A673 (cell line): ENCODE measurements at regions not wholly inside any gene's neighbourhood (a gene's known extent, or its start where the extent isn't known, plus 50 kb on each side); places are given as distances from the start of the nearest gene placed in this dataset.

Source experiments
- BruUV-seq: library from RNA; stranded (reverse); fragments of 400-500 nt; replicated peaks from 2 replicates; lab custom pipeline; 2021; lab: Mats Ljungman, UMichigan
- CTCF ChIA-PET: fragments of 300-600 bp; sonication (Branson Sonifier 250); formaldehyde crosslinking; loops from one replicate; lab custom pipeline; 2022; ENCODE audit warnings: antibody characterized with exemption; lab: Charles Lee
- POLR2A ChIA-PET: fragments of 300-600 bp; sonication (Branson Sonifier 250); formaldehyde crosslinking; loops from one replicate; lab custom pipeline; 2022; ENCODE audit warnings: antibody characterized with exemption; ENCODE audit not compliant: low non-redundant PET; lab: Charles Lee
- DNase-seq: peaks from one replicate; pipeline ENCODE4 v3.0.0-alpha.2; 2015; ENCODE audit warnings: low spot score
- H3K27ac ChIP-seq: fragments of 200-600 bp; sonication (generic); 2 replicates; pipeline ENCODE4 v1.5.1; 2016; ENCODE audit warnings: mixed run types, low read depth, mild to moderate bottlenecking, mixed read lengths, antibody characterized with exemption, low read length; ENCODE audit not compliant: poor library complexity, severe bottlenecking
- H3K27me3 ChIP-seq: fragments of 200-600 bp; sonication (generic); replicated peaks from 2 replicates; pipeline ENCODE4 v1.6.1; 2017; ENCODE audit warnings: mixed run types, low read depth, mild to moderate bottlenecking, mixed read lengths, antibody characterized with exemption, low read length; ENCODE audit not compliant: insufficient read depth, poor library complexity
- H3K36me3 ChIP-seq: fragments of 200-600 bp; sonication (generic); 2 replicates; pipeline ENCODE4 v1.6.1; 2016; ENCODE audit warnings: mixed run types, mild to moderate bottlenecking, mixed read lengths, antibody characterized with exemption, low read length; ENCODE audit not compliant: insufficient read depth, poor library complexity, severe bottlenecking
- H3K4me1 ChIP-seq: fragments of 200-600 bp; sonication (generic); 2 replicates; pipeline ENCODE4 v1.6.1; 2017; ENCODE audit warnings: mixed run types, mild to moderate bottlenecking, mixed read lengths, antibody characterized with exemption, low read length; ENCODE audit not compliant: insufficient read depth, poor library complexity, severe bottlenecking
- H3K4me3 ChIP-seq: fragments of 200-600 bp; sonication (generic); 2 replicates; pipeline ENCODE4 v1.5.1; 2016; ENCODE audit warnings: low read depth, mixed run types, mild to moderate bottlenecking, mixed read lengths, low read length; ENCODE audit not compliant: poor library complexity, severe bottlenecking
- H3K9me3 ChIP-seq: fragments of 200-600 bp; sonication (generic); 2 replicates; pipeline ENCODE4 v1.6.1; 2016; ENCODE audit warnings: mixed run types, low read depth, mild to moderate bottlenecking, mixed read lengths, antibody characterized with exemption, low read length; ENCODE audit not compliant: poor library complexity, severe bottlenecking
- EZH2 ChIP-seq: fragments of 200-600 bp; sonication (generic); IDR thresholded peaks from 2 replicates; pipeline ENCODE4 v1.6.1; 2017; ENCODE audit warnings: borderline replicate concordance, low read depth, mild to moderate bottlenecking, mixed read lengths, antibody characterized with exemption, low read length; ENCODE audit not compliant: poor library complexity, severe bottlenecking
- intact Hi-C: fragments of 100-400 bp; cut with micrococcal nuclease; formaldehyde crosslinking; loops from one replicate; pipeline ENCODE4 v1.10.0; 2022; ENCODE audit not compliant: unreplicated experiment
- TF ChIP-seq, protein P1 (sequence below): fragments of 300-800, 200-600 bp; sonication (generic); conservative IDR thresholded peaks from 2 replicates; pipeline ENCODE4 v1.5.1; 2017; ENCODE audit warnings: low read depth, mild to moderate bottlenecking, antibody characterized with exemption, low read length, moderate library complexity, mixed read lengths

DNA sequence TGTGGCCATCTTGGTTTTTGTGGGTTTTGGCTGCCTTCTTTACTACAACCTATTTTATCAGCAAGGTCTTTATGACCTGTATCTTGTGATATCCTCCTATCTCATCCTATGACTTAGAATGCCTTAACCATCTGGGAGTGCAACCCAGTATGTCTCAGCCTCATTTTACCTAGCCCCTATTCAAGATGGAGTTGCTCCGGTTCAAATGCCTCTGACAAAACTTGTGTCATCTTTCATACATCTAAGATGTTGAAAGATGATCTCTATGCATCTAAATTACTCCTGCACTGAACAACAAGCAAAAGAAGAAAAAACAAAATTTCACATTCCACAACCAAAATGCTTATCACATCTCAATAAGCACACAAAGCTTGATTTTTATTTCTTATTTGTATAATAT, 129.5 kb upstream of the CNR1 start:
- CTCF ChIA-PET: no interaction called here
- intact Hi-C loops: no loop called here
- Histone ChIP-seq H3K36me3 (no peaks in the 10 kb centered on the region), H3K27ac (no peak overlapping the region), H3K4me1 (no peaks in the 10 kb centered on the region), H3K27me3 (peaks cover 7% of the 10 kb centered on the region), H3K9me3 (no peaks in the 10 kb centered on the region), H3K4me3 (no peak overlapping the region)
- TF ChIP-seq, protein P1, sequence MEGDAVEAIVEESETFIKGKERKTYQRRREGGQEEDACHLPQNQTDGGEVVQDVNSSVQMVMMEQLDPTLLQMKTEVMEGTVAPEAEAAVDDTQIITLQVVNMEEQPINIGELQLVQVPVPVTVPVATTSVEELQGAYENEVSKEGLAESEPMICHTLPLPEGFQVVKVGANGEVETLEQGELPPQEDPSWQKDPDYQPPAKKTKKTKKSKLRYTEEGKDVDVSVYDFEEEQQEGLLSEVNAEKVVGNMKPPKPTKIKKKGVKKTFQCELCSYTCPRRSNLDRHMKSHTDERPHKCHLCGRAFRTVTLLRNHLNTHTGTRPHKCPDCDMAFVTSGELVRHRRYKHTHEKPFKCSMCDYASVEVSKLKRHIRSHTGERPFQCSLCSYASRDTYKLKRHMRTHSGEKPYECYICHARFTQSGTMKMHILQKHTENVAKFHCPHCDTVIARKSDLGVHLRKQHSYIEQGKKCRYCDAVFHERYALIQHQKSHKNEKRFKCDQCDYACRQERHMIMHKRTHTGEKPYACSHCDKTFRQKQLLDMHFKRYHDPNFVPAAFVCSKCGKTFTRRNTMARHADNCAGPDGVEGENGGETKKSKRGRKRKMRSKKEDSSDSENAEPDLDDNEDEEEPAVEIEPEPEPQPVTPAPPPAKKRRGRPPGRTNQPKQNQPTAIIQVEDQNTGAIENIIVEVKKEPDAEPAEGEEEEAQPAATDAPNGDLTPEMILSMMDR: no peak
- no peak for TF ChIP-seq EZH2
- POLR2A ChIA-PET: no interaction called here
- BruUV-seq: no TSS peak
- DNase-seq: no peak

DNA sequence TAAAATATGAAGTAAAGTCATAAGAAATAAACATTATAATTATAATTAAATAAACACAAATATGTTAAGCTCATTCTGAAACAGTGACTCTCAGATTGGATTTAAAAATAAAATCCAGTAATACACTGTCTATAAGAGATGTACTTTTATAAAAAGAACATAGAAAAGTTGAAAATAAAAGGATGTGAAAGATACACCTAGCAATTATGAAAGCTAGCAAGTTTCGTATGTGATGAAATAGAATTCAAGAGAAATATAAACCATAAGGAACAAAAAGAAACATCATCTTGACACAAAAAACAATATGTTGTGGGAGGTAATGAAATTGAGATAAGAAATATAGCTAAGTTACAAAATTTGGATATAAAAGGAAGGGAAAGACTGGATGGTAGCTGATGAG, 128.6 kb upstream of the CNR1 start:
- Histone ChIP-seq H3K4me3 (no peak overlapping the region), H3K27me3 (peaks cover 7% of the 10 kb centered on the region), H3K9me3 (no peaks in the 10 kb centered on the region), H3K27ac (no peak overlapping the region), H3K36me3 (no peaks in the 10 kb centered on the region), H3K4me1 (no peaks in the 10 kb centered on the region)
- BruUV-seq: no TSS peak
- intact Hi-C loops: no loop called here
- ChIA-PET CTCF (no interaction called here), POLR2A (no interaction called here)
- no peak for DNase-seq
- TF ChIP-seq, protein P1: no peak

DNA sequence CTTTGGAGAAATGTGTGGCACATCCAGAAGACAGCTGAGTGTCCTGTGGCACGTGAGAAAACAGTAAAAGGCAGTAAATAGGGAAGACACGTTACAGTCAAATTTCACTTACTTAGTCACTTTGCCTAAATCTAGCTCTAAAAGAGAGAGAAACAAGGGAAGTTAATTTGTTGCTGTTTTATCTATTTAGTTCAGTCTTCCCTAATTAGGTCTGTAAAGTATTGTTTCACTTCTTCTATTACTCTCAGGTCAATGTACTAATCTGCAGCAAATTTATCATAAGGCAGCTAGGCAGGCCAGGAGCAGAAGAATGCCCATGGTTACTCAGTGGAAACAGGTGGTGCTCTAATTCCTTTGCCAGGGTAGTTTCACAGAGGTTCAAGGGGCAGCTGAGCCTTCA, 124.3 kb upstream of the CNR1 start:
- no peak overlapping the region for H3K27ac ChIP-seq
- H3K36me3 ChIP-seq: no peaks in the 10 kb centered on the region
- DNase-seq: no peak
- ChIA-PET CTCF (no interaction called here), POLR2A (no interaction called here)
- H3K4me1 ChIP-seq: no peaks in the 10 kb centered on the region
- no peaks in the 10 kb centered on the region for H3K9me3 ChIP-seq
- TF ChIP-seq, protein P1: no peak
- no peak for TF ChIP-seq EZH2
- intact Hi-C loops: no loop called here
- BruUV-seq: no TSS peak
- H3K27me3 ChIP-seq: no peaks in the 10 kb centered on the region
- H3K4me3 ChIP-seq: no peak overlapping the region
